ENCODE measurements at regions not wholly inside any gene's neighbourhood (a gene's known extent, or its start where the extent isn't known, plus 50 kb on each side); places are given as distances from the start of the nearest gene placed in this dataset.

GRCh38 chr5:14048434-14048833, 94.7 kb upstream of the TRIO start:
- H3K4me3 ChIP-seq (ENCODE audit: low read depth, low read length): no peak overlapping the region
- DNase-seq (ENCODE audit: low read depth): no peak
- no peak for TF ChIP-seq CTCF (IDR thresholded peaks at IDR 0.05; ENCODE audit: control insufficient read depth, extremely low read depth, insufficient read depth)

GRCh38 chr5:14041528-14042192, 97.2 kb upstream of the DNAH5 start:
- no peak for TF ChIP-seq CTCF (IDR thresholded peaks at IDR 0.05; ENCODE audit: control insufficient read depth, extremely low read depth, insufficient read depth)
- no peak overlapping the region for H3K4me3 ChIP-seq (ENCODE audit: low read depth, low read length)
- no peak for DNase-seq (ENCODE audit: low read depth)

GRCh38 chr5:14040542-14040941, 96.1 kb upstream of the DNAH5 start:
- no peak overlapping the region for H3K4me3 ChIP-seq (ENCODE audit: low read depth, low read length)
- no peak for DNase-seq (ENCODE audit: low read depth)
- TF ChIP-seq CTCF (IDR thresholded peaks at IDR 0.05; ENCODE audit: control insufficient read depth, extremely low read depth, insufficient read depth): no peak

- no peak overlapping the region for H3K4me3 ChIP-seq (ENCODE audit: low read depth, low read length)
- no peak for DNase-seq (ENCODE audit: low read depth)
- no peak for TF ChIP-seq CTCF (IDR thresholded peaks at IDR 0.05; ENCODE audit: control insufficient read depth, extremely low read depth, insufficient read depth)
These were observed 95.1 kb upstream of the DNAH5 start for GRCh38 chr5:14039576-14039975.

GRCh38 chr5:14039063-14039462, 94.6 kb upstream of the DNAH5 start:
- no peak for DNase-seq (ENCODE audit: low read depth)
- no peak for TF ChIP-seq CTCF (IDR thresholded peaks at IDR 0.05; ENCODE audit: control insufficient read depth, extremely low read depth, insufficient read depth)
- H3K4me3 ChIP-seq (ENCODE audit: low read depth, low read length): no peak overlapping the region

GRCh38 chr5:14038341-14038959, 94.0 kb upstream of the DNAH5 start:
- DNase-seq (ENCODE audit: low read depth): no peak
- no peak overlapping the region for H3K4me3 ChIP-seq (ENCODE audit: low read depth, low read length)
- TF ChIP-seq CTCF (IDR thresholded peaks at IDR 0.05; ENCODE audit: control insufficient read depth, extremely low read depth, insufficient read depth): no peak

GRCh38 chr5:14036947-14037346, 92.5 kb upstream of the DNAH5 start:
- no peak for TF ChIP-seq CTCF (IDR thresholded peaks at IDR 0.05; ENCODE audit: control insufficient read depth, extremely low read depth, insufficient read depth)
- no peak overlapping the region for H3K4me3 ChIP-seq (ENCODE audit: low read depth, low read length)
- DNase-seq (ENCODE audit: low read depth): no peak
